GM23248 (cell line): ENCODE measurements at regions not wholly inside any gene's neighbourhood (a gene's known extent, or its start where the extent isn't known, plus 50 kb on each side); places are given as distances from the start of the nearest gene placed in this dataset.

Experiments
- DNase-seq: peaks from one replicate; pipeline ENCODE4 v3.0.0-alpha.2; 2015
- H2AFZ ChIP-seq: fragments of 200-600 bp; sonication (generic); 2 replicates; pipeline ENCODE4 v1.6.1; 2016; ENCODE audit warnings: antibody characterized with exemption
- H3F3A ChIP-seq: fragments of 200-600 bp; sonication (generic); 2 replicates; pipeline ENCODE4 v1.6.1; 2016; ENCODE audit warnings: mild to moderate bottlenecking, antibody characterized with exemption, mixed run types; ENCODE audit not compliant: insufficient read depth
- H3K27ac ChIP-seq: fragments of 200-600 bp; sonication (generic); 2 replicates; pipeline ENCODE4 v1.5.1; 2016; ENCODE audit warnings: mild to moderate bottlenecking
- H3K27me3 ChIP-seq: fragments of 200-600 bp; sonication (generic); replicated peaks from 2 replicates; pipeline ENCODE4 v1.6.1; 2016; ENCODE audit warnings: mild to moderate bottlenecking; ENCODE audit not compliant: insufficient read depth
- H3K36me3 ChIP-seq: fragments of 200-600 bp; sonication (generic); 2 replicates; pipeline ENCODE4 v1.6.1; 2016; ENCODE audit warnings: low read depth, mild to moderate bottlenecking
- H3K4me1 ChIP-seq: fragments of 200-600 bp; sonication (generic); 2 replicates; pipeline ENCODE4 v1.6.1; 2016; ENCODE audit warnings: mild to moderate bottlenecking; ENCODE audit not compliant: insufficient read depth
- H3K4me2 ChIP-seq: fragments of 200-600 bp; sonication (generic); one replicate; pipeline ENCODE4 v1.6.1; 2016; ENCODE audit warnings: mild to moderate bottlenecking; ENCODE audit not compliant: unreplicated experiment
- H3K4me3 ChIP-seq: fragments of 200-600 bp; sonication (generic); 2 replicates; pipeline ENCODE4 v1.5.1; 2016; ENCODE audit warnings: mild to moderate bottlenecking
- H3K79me2 ChIP-seq: fragments of 200-600 bp; sonication (generic); 2 replicates; pipeline ENCODE4 v1.6.1; 2016; ENCODE audit warnings: mild to moderate bottlenecking; ENCODE audit not compliant: insufficient read depth
- H3K9ac ChIP-seq: fragments of 200-600 bp; sonication (generic); 2 replicates; pipeline ENCODE4 v1.6.1; 2016; ENCODE audit warnings: mild to moderate bottlenecking
- H3K9me2 ChIP-seq: fragments of 200-600 bp; sonication (generic); 2 replicates; pipeline ENCODE4 v1.6.1; 2016; ENCODE audit warnings: mixed run types, mild to moderate bottlenecking, moderate library complexity; ENCODE audit not compliant: insufficient read depth
- H3K9me3 ChIP-seq: fragments of 200-600 bp; sonication (generic); one replicate; pipeline ENCODE4 v1.6.1; 2017; ENCODE audit warnings: low read depth
- H4K20me1 ChIP-seq: fragments of 200-600 bp; sonication (generic); 2 replicates; pipeline ENCODE4 v1.6.0; 2016; ENCODE audit not compliant: insufficient read depth
- EZH2 ChIP-seq: fragments of 200-600 bp; sonication (generic); IDR thresholded peaks from 2 replicates; pipeline ENCODE4 v1.6.1; 2018; ENCODE audit warnings: antibody characterized with exemption, mild to moderate bottlenecking; ENCODE audit not compliant: insufficient read depth, poor library complexity, severe bottlenecking
- EZH2phosphoT487 ChIP-seq: fragments of 200-600 bp; sonication (generic); IDR thresholded peaks from 2 replicates; pipeline ENCODE4 v1.6.1; 2018; ENCODE audit warnings: antibody characterized with exemption, moderate library complexity, mild to moderate bottlenecking, low read depth; ENCODE audit not compliant: insufficient read depth
- WGBS, 2 experiments: methylation state at CpG; one replicate each; pipeline ENCODE4 v1.1.6; 2015 to 2017; ENCODE audit warnings: low lambda C conversion rate in 2 of 2, low coverage in 1 of 2; ENCODE audit errors: missing lambda C conversion rate in 2 of 2; 5-methylcytosine and 5-hydroxymethylcytosine counted together
- in situ Hi-C: fragments of 300-500 bp; cut with MboI; formaldehyde crosslinking; loops from 2 replicates; pipeline ENCODE4 v1.15.0; 2020

- no peak for DNase-seq
- 8 to 11% methylated on average over 3 of the region's 3 CpGs for WGBS, 2 experiments
- Histone ChIP-seq H3K9ac (no peak overlapping the region), H3F3A (no peaks in the 10 kb centered on the region), H3K4me3 (no peak overlapping the region), H3K4me2 (no peak overlapping the region), H3K9me3 (no peaks in the 10 kb centered on the region), H3K36me3 (no peaks in the 10 kb centered on the region), H3K79me2 (no peaks in the 10 kb centered on the region), H3K27me3 (peaks cover 9% of the 10 kb centered on the region; the same call in 1 of the 2 replicates), H3K4me1 (no peaks in the 10 kb centered on the region), H2AFZ (no peak overlapping the region), H4K20me1 (no peaks in the 10 kb centered on the region), H3K27ac (no peak overlapping the region), H3K9me2 (no peaks in the 10 kb centered on the region)
- in situ Hi-C loops: no loop called here
- TF ChIP-seq EZH2 (no peak), EZH2phosphoT487 (no peak)
These were observed 384.5 kb upstream of the CDH4 start for GRCh38 chr20:60867589-60867988.

- H3K27me3 ChIP-seq: peaks cover 9% of the 10 kb centered on the region; the same call in 1 of the 2 replicates
- H3K4me1 ChIP-seq: no peaks in the 10 kb centered on the region
- 38 to 44% methylated on average over 22 of the region's 22 CpGs for whole genome bisulfite sequencing, 2 experiments
- no peaks in the 10 kb centered on the region for H3K9me3 ChIP-seq
- H3K9me2 ChIP-seq: no peaks in the 10 kb centered on the region
- no peak overlapping the region for H3K4me3 ChIP-seq
- no peaks in the 10 kb centered on the region for H4K20me1 ChIP-seq
- in situ Hi-C loops: no loop called here
- H3K9ac ChIP-seq: no peak overlapping the region
- H2AFZ ChIP-seq: no peak overlapping the region
- H3K36me3 ChIP-seq: no peaks in the 10 kb centered on the region
- no peaks in the 10 kb centered on the region for H3F3A ChIP-seq
- TF ChIP-seq EZH2phosphoT487 (no peak), EZH2 (no peak)
- no peak for DNase-seq
- H3K4me2 ChIP-seq: no peak overlapping the region
- H3K79me2 ChIP-seq: no peaks in the 10 kb centered on the region
- H3K27ac ChIP-seq: no peak overlapping the region
These were observed 383.7 kb upstream of the CDH4 start for GRCh38 chr20:60868316-60868891.

DNA sequence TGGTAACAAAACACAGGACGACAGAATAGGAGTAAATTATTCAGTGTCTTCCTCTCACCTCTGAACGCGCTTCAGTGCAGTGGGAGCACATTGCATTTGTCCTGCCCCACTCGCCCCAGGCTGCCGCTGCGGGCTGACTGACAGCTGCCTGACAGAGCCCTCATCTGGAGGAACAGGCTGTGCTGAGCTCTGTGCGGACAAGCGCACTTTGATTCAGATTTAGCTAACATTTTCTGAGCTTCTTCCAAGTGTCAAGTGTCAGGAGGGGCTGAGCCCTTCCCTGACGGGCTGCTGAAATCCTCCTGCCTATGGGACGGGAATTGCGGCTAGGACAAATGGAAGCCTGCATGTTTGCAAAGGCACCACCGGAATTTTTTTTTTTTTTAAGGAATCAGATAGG lies 383.0 kb upstream of the CDH4 start:
- 3 to 8% methylated on average over 12 of the region's 12 CpGs for WGBS, 2 experiments

GRCh38 chr20:60869625-60870024 lies 382.4 kb upstream of the CDH4 start:
- Histone ChIP-seq H3F3A (no peaks in the 10 kb centered on the region), H3K27me3 (peaks cover 9% of the 10 kb centered on the region; the same call in 1 of the 2 replicates), H3K36me3 (no peaks in the 10 kb centered on the region), H3K79me2 (no peaks in the 10 kb centered on the region), H3K9me2 (no peaks in the 10 kb centered on the region), H3K4me2 (no peak overlapping the region), H3K27ac (no peak overlapping the region), H3K9ac (no peak overlapping the region), H3K4me3 (no peak overlapping the region), H4K20me1 (no peaks in the 10 kb centered on the region), H3K9me3 (no peaks in the 10 kb centered on the region), H2AFZ (no peak overlapping the region), H3K4me1 (no peaks in the 10 kb centered on the region)
- no peak for TF ChIP-seq EZH2phosphoT487
- TF ChIP-seq EZH2: no peak
- WGBS, 2 experiments: 23 to 30% methylated on average over 9 of the region's 9 CpGs
- in situ Hi-C loops: no loop called here
- peak; percentile 18 for DNase-seq

More for the DNA sequence above, 383.0 kb upstream of the CDH4 start:
- no peak for TF ChIP-seq EZH2phosphoT487
- TF ChIP-seq EZH2: no peak
- no peaks in the 10 kb centered on the region for H3K4me1 ChIP-seq
- H3K9me2 ChIP-seq: no peaks in the 10 kb centered on the region
- H4K20me1 ChIP-seq: no peaks in the 10 kb centered on the region
- no peaks in the 10 kb centered on the region for H3F3A ChIP-seq
- H3K27me3 ChIP-seq: peaks cover 9% of the 10 kb centered on the region; the same call in 1 of the 2 replicates
- DNase-seq: no peak
- no peaks in the 10 kb centered on the region for H3K36me3 ChIP-seq
- H3K9me3 ChIP-seq: no peaks in the 10 kb centered on the region
- in situ Hi-C loops: no loop called here
- H2AFZ ChIP-seq: no peak overlapping the region
- H3K9ac ChIP-seq: no peak overlapping the region
- no peak overlapping the region for H3K27ac ChIP-seq
- H3K4me3 ChIP-seq: no peak overlapping the region
- no peak overlapping the region for H3K4me2 ChIP-seq
- H3K79me2 ChIP-seq: no peaks in the 10 kb centered on the region

DNA sequence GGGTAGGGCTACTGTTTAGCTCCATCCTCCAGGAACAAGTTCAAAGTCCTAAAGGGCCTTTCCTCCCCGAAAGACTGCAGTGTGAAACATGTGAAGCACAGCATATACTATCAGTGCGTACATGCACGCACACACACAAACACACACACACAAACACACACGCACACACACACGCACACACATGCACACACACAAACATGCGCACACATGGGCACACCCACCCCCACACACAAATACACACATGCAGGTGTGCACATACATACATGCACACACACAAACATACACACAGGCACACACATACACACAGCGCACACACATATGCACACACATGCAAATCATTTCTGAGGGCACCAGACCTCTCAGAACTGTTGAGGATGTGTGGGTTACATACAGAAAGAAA lies 382.0 kb upstream of the CDH4 start:
- no peak for TF ChIP-seq EZH2
- TF ChIP-seq EZH2phosphoT487: no peak
- DNase-seq: no peak
- Histone ChIP-seq H3K9me3 (no peaks in the 10 kb centered on the region), H3K4me1 (no peaks in the 10 kb centered on the region), H3K79me2 (no peaks in the 10 kb centered on the region), H3K27me3 (peaks cover 9% of the 10 kb centered on the region; the same call in 1 of the 2 replicates), H3K36me3 (no peaks in the 10 kb centered on the region), H3F3A (no peaks in the 10 kb centered on the region), H4K20me1 (no peaks in the 10 kb centered on the region), H2AFZ (no peak overlapping the region), H3K4me2 (no peak overlapping the region), H3K9me2 (no peaks in the 10 kb centered on the region), H3K27ac (no peak overlapping the region), H3K9ac (no peak overlapping the region), H3K4me3 (no peak overlapping the region)
- WGBS, 2 experiments: 54 to 60% methylated on average over 7 of the region's 7 CpGs
- in situ Hi-C loops: no loop called here
